HCT116 (cell line): ENCODE measurements at regions not wholly inside any gene's neighbourhood (a gene's known extent, or its start where the extent isn't known, plus 50 kb on each side); places are given as distances from the start of the nearest gene placed in this dataset.

Experiments
- ATAC-seq: fragments of 200-7000 bp; cut with Tn5 transposase; 2 replicates; pipeline ENCODE4 v1.9.1; 2020; ENCODE audit warnings: mild to moderate bottlenecking, moderate library complexity
- BruUV-seq: library from RNA; stranded (reverse); fragments of 400-500 nt; replicated peaks from 2 replicates; lab custom pipeline; 2021; lab: Mats Ljungman, UMichigan
- CTCF ChIA-PET: fragments of 300-600 bp; sonication (Branson Sonifier 250); formaldehyde crosslinking; loops from one replicate; lab custom pipeline; 2021; ENCODE audit warnings: antibody characterized with exemption; lab: Charles Lee
- POLR2A ChIA-PET: fragments of 300-600, 350-600 bp; sonication (Branson Sonifier 250); formaldehyde crosslinking; loops from one replicate; lab custom pipeline; 2021; ENCODE audit warnings: antibody characterized with exemption; lab: Charles Lee
- RAD21 ChIA-PET, 2 experiments: fragments of 300-600 bp; sonication (Branson Sonifier 250); formaldehyde crosslinking; loops; one replicate each; lab custom pipeline; 2023; ENCODE audit warnings: low total read pairs in 2 of 2; ENCODE audit not compliant: uncharacterized antibody in 2 of 2, unreplicated experiment in 2 of 2, low non-redundant PET in 1 of 2; lab: Charles Lee
- DNase-seq: peaks from one replicate; pipeline ENCODE4 v3.0.0-alpha.2; 2010; ENCODE audit warnings: low read depth, low spot score
- H2AFZ ChIP-seq: fragments of 200-600 bp; shearing (Covaris generic), sonication (generic); 2 replicates; pipeline ENCODE4 v1.6.1; 2017; ENCODE audit warnings: low read depth, mixed run types, mixed read lengths, antibody characterized with exemption, low read length; ENCODE audit not compliant: poor library complexity, severe bottlenecking
- H3K27ac ChIP-seq: 2 replicates; pipeline ENCODE4 v1.5.1; 2012; ENCODE audit warnings: low read depth, low read length
- H3K27me3 ChIP-seq: fragments of 200-600 bp; sonication (generic); 2 replicates; pipeline ENCODE4 v1.6.1; 2016; ENCODE audit warnings: mixed run types, low read length, mixed read lengths; ENCODE audit not compliant: insufficient read depth
- H3K36me3 ChIP-seq, 2 experiments: fragments of 200-500 bp in 1 of 2; fragments of 200-600 bp in 1 of 2; sonication (Bioruptor generic) in 1 of 2; sonication (generic) in 1 of 2; 2 replicates each; pipeline versions ENCODE4 v1.5.1 to v1.6.1; 2014 to 2016; ENCODE audit warnings: low read length in 2 of 2, inconsistent platforms in 1 of 2, mixed read lengths in 1 of 2, mixed run types in 1 of 2; ENCODE audit not compliant: insufficient read depth in 2 of 2, control insufficient read depth in 1 of 2
- H3K4me1 ChIP-seq, 2 experiments: fragments of 200-600 bp in 1 of 2; sonication (generic) in 1 of 2; 2 replicates each; pipeline versions ENCODE4 v1.5.1 to v1.6.1; 2012 to 2017; ENCODE audit warnings: low read length in 2 of 2, inconsistent platforms in 1 of 2, mild to moderate bottlenecking in 1 of 2, mixed read lengths in 1 of 2, mixed run types in 1 of 2, moderate library complexity in 1 of 2; ENCODE audit not compliant: insufficient read depth in 2 of 2, control insufficient read depth in 1 of 2
- H3K4me2 ChIP-seq: fragments of 200-600 bp; sonication (generic); 2 replicates; pipeline ENCODE4 v1.6.1; 2017; ENCODE audit warnings: mixed run types, low read length, mixed read lengths
- H3K4me3 ChIP-seq, 2 experiments: fragments of 200-600 bp in 1 of 2; sonication (generic) in 1 of 2; replicated peaks in 1 of 2; 2 replicates each; pipeline ENCODE4 v1.5.1; 2011 to 2016; ENCODE audit warnings: low read length in 2 of 2, control low read depth in 1 of 2, low read depth in 1 of 2, mild to moderate bottlenecking in 1 of 2, mixed read lengths in 1 of 2, mixed run types in 1 of 2
- H3K79me2 ChIP-seq: fragments of 200-600 bp; sonication (generic); 2 replicates; pipeline ENCODE4 v1.6.1; 2017; ENCODE audit warnings: mild to moderate bottlenecking, mixed run types, low read length, moderate library complexity, mixed read lengths; ENCODE audit not compliant: insufficient read depth
- H3K9ac ChIP-seq: fragments of 200-600 bp; sonication (generic); 2 replicates; pipeline ENCODE4 v1.6.1; 2016; ENCODE audit warnings: low read length, mixed read lengths
- H3K9me2 ChIP-seq: fragments of 200-600 bp; sonication (generic), shearing (Covaris generic); 2 replicates; pipeline ENCODE4 v1.6.1; 2017; ENCODE audit warnings: mixed run types, mild to moderate bottlenecking, moderate library complexity; ENCODE audit not compliant: insufficient read depth
- H3K9me3 ChIP-seq, 2 experiments: fragments of 200-500 bp in 1 of 2; fragments of 200-600 bp in 1 of 2; sonication (Bioruptor generic) in 1 of 2; sonication (generic) in 1 of 2; 2 replicates each; pipeline ENCODE4 v1.6.1; 2014 to 2017; ENCODE audit warnings: low read length in 2 of 2, mixed read lengths in 2 of 2, inconsistent platforms in 1 of 2, low read depth in 1 of 2, mild to moderate bottlenecking in 1 of 2, mixed run types in 1 of 2, moderate library complexity in 1 of 2; ENCODE audit not compliant: control insufficient read depth in 1 of 2, insufficient read depth in 1 of 2
- H4K20me1 ChIP-seq: fragments of 200-600 bp; sonication (generic), shearing (Covaris generic); 2 replicates; pipeline ENCODE4 v1.6.1; 2017; ENCODE audit warnings: mixed run types, mild to moderate bottlenecking, moderate library complexity; ENCODE audit not compliant: insufficient read depth
- CBX3 ChIP-seq: IDR thresholded peaks from 2 replicates; pipeline ENCODE4 v1.6.1; 2012; ENCODE audit warnings: low read depth
- CEBPB ChIP-seq: IDR thresholded peaks from 2 replicates; pipeline ENCODE4 v1.6.1; 2012; ENCODE audit warnings: low read depth
- EZH2 ChIP-seq: fragments of 200-600 bp; sonication (generic); IDR thresholded peaks from 2 replicates; pipeline ENCODE4 v1.6.1; 2017; ENCODE audit warnings: antibody characterized with exemption, mixed run types
- FOSL1 ChIP-seq: IDR thresholded peaks from 2 replicates; pipeline ENCODE4 v1.6.1; 2012; ENCODE audit warnings: low read depth
- POLR2A ChIP-seq: IDR thresholded peaks from 2 replicates; pipeline ENCODE4 v1.7.0; 2011; ENCODE audit warnings: borderline replicate concordance; ENCODE audit not compliant: insufficient read depth, insufficient read length; ENCODE audit errors: extremely low read depth
- SP1 ChIP-seq: IDR thresholded peaks from 2 replicates; pipeline ENCODE4 v1.6.1; 2012; ENCODE audit warnings: low read depth
- YY1 ChIP-seq: IDR thresholded peaks from 2 replicates; pipeline ENCODE4 v1.6.1; 2011; ENCODE audit warnings: low read length, low read depth, moderate library complexity, mild to moderate bottlenecking; ENCODE audit not compliant: insufficient replicate concordance; ENCODE audit errors: extremely low read depth
- intact Hi-C: fragments of 100-400 bp; cut with micrococcal nuclease; formaldehyde crosslinking; loops from 2 replicates; pipeline ENCODE4 v1.10.0; 2022
- TF ChIP-seq, protein P1 (sequence below): IDR thresholded peaks from 2 replicates; pipeline ENCODE4 v1.6.1; 2012; ENCODE audit warnings: low read depth
- TF ChIP-seq, protein P2 (sequence below), 3 experiments: fragments of 200-600 bp in 1 of 3; sonication (generic) in 1 of 3; IDR thresholded peaks in 2 of 3; conservative IDR thresholded peaks in 1 of 3; 2 replicates each; pipeline ENCODE4 v1.5.1; 2012 to 2017; ENCODE audit warnings: low read depth in 2 of 3, low read length in 2 of 3, antibody characterized with exemption in 1 of 3, borderline replicate concordance in 1 of 3, control low read depth in 1 of 3, mild to moderate bottlenecking in 1 of 3, mixed read lengths in 1 of 3, mixed run types in 1 of 3, moderate library complexity in 1 of 3; ENCODE audit not compliant: insufficient read depth in 1 of 3
- TF ChIP-seq, protein P3 (sequence below): IDR thresholded peaks from 2 replicates; pipeline ENCODE4 v1.6.1; 2012
- TF ChIP-seq, protein P4 (sequence below): IDR thresholded peaks from 2 replicates; pipeline ENCODE4 v1.6.1; 2012

DNA sequence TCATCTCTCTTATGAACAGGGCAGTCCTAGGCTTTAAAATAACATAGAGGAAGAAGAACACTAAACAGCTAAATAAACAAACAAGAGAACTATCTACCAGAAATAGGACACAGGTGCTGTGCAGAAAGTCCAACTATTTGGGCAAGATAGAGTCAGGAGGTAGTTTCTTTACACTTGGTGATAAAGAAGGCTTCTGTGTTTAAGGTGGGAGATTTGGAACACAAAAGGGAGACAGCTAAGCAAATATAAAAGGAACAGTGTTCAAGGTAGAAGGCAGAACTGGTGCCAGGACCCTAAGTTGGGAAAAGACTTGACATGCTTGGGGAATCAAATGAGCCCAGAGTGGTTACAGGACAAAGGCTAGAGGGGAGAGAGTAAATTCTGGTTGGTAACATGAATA lies 110.5 kb downstream of the MANEA start:
- no peak overlapping the region for H3K27ac ChIP-seq
- DNase-seq, result no peak
- CTCF ChIA-PET, result no interaction called here
- intact Hi-C loops, result no loop called here
- TF ChIP-seq YY1, result no peak
- TF ChIP-seq, protein P1, sequence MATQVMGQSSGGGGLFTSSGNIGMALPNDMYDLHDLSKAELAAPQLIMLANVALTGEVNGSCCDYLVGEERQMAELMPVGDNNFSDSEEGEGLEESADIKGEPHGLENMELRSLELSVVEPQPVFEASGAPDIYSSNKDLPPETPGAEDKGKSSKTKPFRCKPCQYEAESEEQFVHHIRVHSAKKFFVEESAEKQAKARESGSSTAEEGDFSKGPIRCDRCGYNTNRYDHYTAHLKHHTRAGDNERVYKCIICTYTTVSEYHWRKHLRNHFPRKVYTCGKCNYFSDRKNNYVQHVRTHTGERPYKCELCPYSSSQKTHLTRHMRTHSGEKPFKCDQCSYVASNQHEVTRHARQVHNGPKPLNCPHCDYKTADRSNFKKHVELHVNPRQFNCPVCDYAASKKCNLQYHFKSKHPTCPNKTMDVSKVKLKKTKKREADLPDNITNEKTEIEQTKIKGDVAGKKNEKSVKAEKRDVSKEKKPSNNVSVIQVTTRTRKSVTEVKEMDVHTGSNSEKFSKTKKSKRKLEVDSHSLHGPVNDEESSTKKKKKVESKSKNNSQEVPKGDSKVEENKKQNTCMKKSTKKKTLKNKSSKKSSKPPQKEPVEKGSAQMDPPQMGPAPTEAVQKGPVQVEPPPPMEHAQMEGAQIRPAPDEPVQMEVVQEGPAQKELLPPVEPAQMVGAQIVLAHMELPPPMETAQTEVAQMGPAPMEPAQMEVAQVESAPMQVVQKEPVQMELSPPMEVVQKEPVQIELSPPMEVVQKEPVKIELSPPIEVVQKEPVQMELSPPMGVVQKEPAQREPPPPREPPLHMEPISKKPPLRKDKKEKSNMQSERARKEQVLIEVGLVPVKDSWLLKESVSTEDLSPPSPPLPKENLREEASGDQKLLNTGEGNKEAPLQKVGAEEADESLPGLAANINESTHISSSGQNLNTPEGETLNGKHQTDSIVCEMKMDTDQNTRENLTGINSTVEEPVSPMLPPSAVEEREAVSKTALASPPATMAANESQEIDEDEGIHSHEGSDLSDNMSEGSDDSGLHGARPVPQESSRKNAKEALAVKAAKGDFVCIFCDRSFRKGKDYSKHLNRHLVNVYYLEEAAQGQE, result 0 out of 2 replicates have a peak, but pooled peaks have one; percentile 1
- TF ChIP-seq, all 23 proteins: peak for 1
- ATAC-seq, result no peak
- H3K9me2 ChIP-seq, result no peaks in the 10 kb centered on the region
- no peak overlapping the region for H3K9ac ChIP-seq
- BruUV-seq, result no TSS peak
- H3K9me3 ChIP-seq, result no peaks in the 10 kb centered on the region
- H3K27me3 ChIP-seq, result no peaks in the 10 kb centered on the region
- RAD21 ChIA-PET, result no interaction called here
- H4K20me1 ChIP-seq, result no peaks in the 10 kb centered on the region
- H3K4me3 ChIP-seq, result no peak overlapping the region
- POLR2A ChIA-PET, result no interaction called here
- no peak overlapping the region for H3K4me2 ChIP-seq
- no peak overlapping the region for H2AFZ ChIP-seq
- no peaks in the 10 kb centered on the region for H3K4me1 ChIP-seq
- no peaks in the 10 kb centered on the region for H3K79me2 ChIP-seq
- H3K36me3 ChIP-seq, result no peaks in the 10 kb centered on the region

DNA sequence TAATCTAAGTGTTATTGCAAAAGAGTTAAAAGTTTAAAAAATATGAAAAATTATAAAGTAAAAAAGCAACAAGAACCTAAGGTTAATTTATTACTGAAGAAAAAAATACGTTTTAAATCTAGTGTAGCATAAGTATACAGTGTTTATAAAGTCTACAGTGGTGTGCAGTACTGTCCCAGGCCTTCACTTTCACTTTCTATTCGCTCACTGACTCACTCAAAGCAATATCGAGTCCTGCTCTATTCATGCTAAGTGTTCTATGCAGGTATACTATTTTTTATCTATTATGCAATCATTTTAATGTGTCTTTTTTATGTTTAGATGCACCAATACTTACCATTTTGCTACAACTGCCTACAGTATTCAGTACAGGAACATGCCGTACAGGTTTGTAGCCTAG lies 113.0 kb downstream of the MANEA start:
- Histone ChIP-seq H3K9me3 (no peaks in the 10 kb centered on the region), H3K4me1 (no peaks in the 10 kb centered on the region), H2AFZ (no peak overlapping the region), H3K9me2 (no peaks in the 10 kb centered on the region), H3K4me3 (no peak overlapping the region), H3K27ac (no peak overlapping the region), H3K9ac (no peak overlapping the region), H3K79me2 (no peaks in the 10 kb centered on the region), H3K4me2 (no peak overlapping the region), H4K20me1 (no peaks in the 10 kb centered on the region), H3K27me3 (no peaks in the 10 kb centered on the region), H3K36me3 (no peaks in the 10 kb centered on the region)
- intact Hi-C loops, result no loop called here
- no TSS peak for BruUV-seq
- CTCF ChIA-PET, result no interaction called here
- POLR2A ChIA-PET, result no interaction called here
- RAD21 ChIA-PET, result no interaction called here
- DNase-seq (no peak), ATAC-seq (no peak)
- TF ChIP-seq, protein P2, sequence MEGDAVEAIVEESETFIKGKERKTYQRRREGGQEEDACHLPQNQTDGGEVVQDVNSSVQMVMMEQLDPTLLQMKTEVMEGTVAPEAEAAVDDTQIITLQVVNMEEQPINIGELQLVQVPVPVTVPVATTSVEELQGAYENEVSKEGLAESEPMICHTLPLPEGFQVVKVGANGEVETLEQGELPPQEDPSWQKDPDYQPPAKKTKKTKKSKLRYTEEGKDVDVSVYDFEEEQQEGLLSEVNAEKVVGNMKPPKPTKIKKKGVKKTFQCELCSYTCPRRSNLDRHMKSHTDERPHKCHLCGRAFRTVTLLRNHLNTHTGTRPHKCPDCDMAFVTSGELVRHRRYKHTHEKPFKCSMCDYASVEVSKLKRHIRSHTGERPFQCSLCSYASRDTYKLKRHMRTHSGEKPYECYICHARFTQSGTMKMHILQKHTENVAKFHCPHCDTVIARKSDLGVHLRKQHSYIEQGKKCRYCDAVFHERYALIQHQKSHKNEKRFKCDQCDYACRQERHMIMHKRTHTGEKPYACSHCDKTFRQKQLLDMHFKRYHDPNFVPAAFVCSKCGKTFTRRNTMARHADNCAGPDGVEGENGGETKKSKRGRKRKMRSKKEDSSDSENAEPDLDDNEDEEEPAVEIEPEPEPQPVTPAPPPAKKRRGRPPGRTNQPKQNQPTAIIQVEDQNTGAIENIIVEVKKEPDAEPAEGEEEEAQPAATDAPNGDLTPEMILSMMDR (IDR thresholded peaks at IDR 0.05 in 2 of 3, conservative IDR thresholded peaks at IDR 0.05 in 1 of 3; ENCODE audit: borderline replicate concordance in 1 of 3, insufficient read depth in 1 of 3, low read depth in 2 of 3, low read length in 2 of 3), result no peak
- TF ChIP-seq FOSL1 (no peak), EZH2 (no peak), POLR2A (no peak), CEBPB (no peak), SP1 (no peak), CBX3 (no peak)
- TF ChIP-seq, protein P1, result no peak
- TF ChIP-seq, protein P3, sequence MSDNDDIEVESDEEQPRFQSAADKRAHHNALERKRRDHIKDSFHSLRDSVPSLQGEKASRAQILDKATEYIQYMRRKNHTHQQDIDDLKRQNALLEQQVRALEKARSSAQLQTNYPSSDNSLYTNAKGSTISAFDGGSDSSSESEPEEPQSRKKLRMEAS, result no peak
- TF ChIP-seq, protein P4, sequence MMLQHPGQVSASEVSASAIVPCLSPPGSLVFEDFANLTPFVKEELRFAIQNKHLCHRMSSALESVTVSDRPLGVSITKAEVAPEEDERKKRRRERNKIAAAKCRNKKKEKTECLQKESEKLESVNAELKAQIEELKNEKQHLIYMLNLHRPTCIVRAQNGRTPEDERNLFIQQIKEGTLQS, result no peak
